ENCODE measurements at regions not wholly inside any gene's neighbourhood (a gene's known extent, or its start where the extent isn't known, plus 50 kb on each side); places are given as distances from the start of the nearest gene placed in this dataset.

DNA sequence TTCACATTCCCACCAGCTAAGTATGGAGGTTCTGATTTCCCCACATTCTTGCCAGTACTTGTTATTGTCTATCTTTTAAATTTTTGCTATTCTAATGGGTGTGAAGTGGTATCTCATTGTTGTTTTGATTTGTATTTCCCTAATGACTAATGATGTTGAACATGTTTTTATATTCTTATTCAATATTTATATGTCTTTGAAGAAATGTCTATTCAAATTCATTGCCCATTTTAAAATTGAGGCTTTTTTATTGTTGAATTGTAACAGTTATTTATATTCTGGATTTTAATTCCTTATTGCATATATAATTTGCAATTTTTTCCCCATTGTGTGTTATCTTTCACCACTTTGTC, 255.3 kb downstream of the EDEM1 start:
- no peaks in the 10 kb centered on the region for H3K9me3 ChIP-seq (ENCODE audit: low read length)
- FAIRE-seq: no peak
- intact Hi-C loops (cut with micrococcal nuclease; ENCODE audit: unreplicated experiment) (no loop called here), in situ Hi-C loops (cut with HindIII; ENCODE audit: extremely low pct_ligation_motif_present, low pct_unique_long_range_greater_than_20kb) (no loop called here)
- ChIA-PET POLR2A (no interaction called here), CTCF (ENCODE audit: low intra/inter-chr PET ratio, low total read pairs) (no interaction called here)
- H3K4me1 ChIP-seq (ENCODE audit: insufficient read depth, low read length): no peaks in the 10 kb centered on the region
- ATAC-seq: no peak
- no peak overlapping the region for H3K4me2 ChIP-seq (ENCODE audit: low read depth, low read length)
- TF ChIP-seq GABPA (IDR thresholded peaks at IDR 0.05; ENCODE audit: low read depth, low read length) (no peak), GABPA (CRISPR knock-in tag; IDR thresholded peaks at IDR 0.05; ENCODE audit: low read depth) (no peak), ELF3 (CRISPR knock-in tag; IDR thresholded peaks at IDR 0.05) (no peak), RBM39 (IDR thresholded peaks at IDR 0.05; ENCODE audit: low read depth, low read length, poor library complexity, severe bottlenecking) (no peak), MTA3 (CRISPR knock-in tag; IDR thresholded peaks at IDR 0.05) (no peak), CCAR2 (optimal IDR thresholded peaks at IDR 0.05; ENCODE audit: low read depth, low read length) (no peak), RNF2 (conservative IDR thresholded peaks at IDR 0.05; ENCODE audit: low read depth) (no peak), DMAP1 (CRISPR knock-in tag; IDR thresholded peaks at IDR 0.05) (no peak), U2AF2 (IDR thresholded peaks at IDR 0.05; ENCODE audit: low read depth, low read length) (no peak), GLI4 (CRISPR knock-in tag; IDR thresholded peaks at IDR 0.05; ENCODE audit: borderline replicate concordance) (no peak), ZNF773 (CRISPR knock-in tag; IDR thresholded peaks at IDR 0.05; ENCODE audit: borderline replicate concordance) (no peak), MZF1 (CRISPR knock-in tag; IDR thresholded peaks at IDR 0.05; ENCODE audit: borderline replicate concordance) (no peak), EED (CRISPR knock-in tag; IDR thresholded peaks at IDR 0.05) (no peak), ZNF672 (CRISPR knock-in tag; IDR thresholded peaks at IDR 0.05) (no peak), MAFK (conservative IDR thresholded peaks at IDR 0.05 in 1 of 2, IDR thresholded peaks at IDR 0.05 in 1 of 2; ENCODE audit: low read length in 2 of 2) (no peak), ZNF724P (CRISPR knock-in tag; IDR thresholded peaks at IDR 0.05; ENCODE audit: borderline replicate concordance) (no peak), RAD21 (CRISPR knock-in tag; IDR thresholded peaks at IDR 0.05) (no peak)
- TF ChIP-seq, protein P1, sequence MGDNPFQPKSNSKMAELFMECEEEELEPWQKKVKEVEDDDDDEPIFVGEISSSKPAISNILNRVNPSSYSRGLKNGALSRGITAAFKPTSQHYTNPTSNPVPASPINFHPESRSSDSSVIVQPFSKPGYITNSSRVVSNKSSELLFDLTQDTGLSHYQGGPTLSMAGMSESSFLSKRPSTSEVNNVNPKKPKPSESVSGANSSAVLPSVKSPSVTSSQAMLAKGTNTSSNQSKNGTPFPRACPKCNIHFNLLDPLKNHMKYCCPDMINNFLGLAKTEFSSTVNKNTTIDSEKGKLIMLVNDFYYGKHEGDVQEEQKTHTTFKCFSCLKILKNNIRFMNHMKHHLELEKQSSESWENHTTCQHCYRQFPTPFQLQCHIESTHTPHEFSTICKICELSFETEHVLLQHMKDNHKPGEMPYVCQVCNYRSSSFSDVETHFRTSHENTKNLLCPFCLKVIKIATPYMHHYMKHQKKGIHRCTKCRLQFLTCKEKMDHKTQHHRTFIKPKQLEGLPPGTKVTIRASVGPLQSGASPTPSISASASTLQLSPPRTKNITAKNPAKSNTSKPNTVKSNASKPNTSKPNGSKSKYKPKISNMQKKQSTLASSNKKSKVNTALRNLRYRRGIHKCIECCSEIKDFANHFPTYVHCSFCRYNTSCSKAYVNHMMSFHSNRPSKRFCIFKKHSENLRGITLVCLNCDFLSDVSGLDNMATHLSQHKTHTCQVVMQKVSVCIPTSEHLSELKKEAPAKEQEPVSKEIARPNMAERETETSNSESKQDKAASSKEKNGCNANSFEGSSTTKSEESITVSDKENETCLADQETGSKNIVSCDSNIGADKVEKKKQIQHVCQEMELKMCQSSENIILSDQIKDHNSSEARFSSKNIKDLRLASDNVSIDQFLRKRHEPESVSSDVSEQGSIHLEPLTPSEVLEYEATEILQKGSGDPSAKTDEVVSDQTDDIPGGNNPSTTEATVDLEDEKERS (CRISPR knock-in tag; IDR thresholded peaks at IDR 0.05): no peak
- TF ChIP-seq, protein P2, sequence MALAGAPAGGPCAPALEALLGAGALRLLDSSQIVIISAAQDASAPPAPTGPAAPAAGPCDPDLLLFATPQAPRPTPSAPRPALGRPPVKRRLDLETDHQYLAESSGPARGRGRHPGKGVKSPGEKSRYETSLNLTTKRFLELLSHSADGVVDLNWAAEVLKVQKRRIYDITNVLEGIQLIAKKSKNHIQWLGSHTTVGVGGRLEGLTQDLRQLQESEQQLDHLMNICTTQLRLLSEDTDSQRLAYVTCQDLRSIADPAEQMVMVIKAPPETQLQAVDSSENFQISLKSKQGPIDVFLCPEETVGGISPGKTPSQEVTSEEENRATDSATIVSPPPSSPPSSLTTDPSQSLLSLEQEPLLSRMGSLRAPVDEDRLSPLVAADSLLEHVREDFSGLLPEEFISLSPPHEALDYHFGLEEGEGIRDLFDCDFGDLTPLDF (CRISPR knock-in tag; IDR thresholded peaks at IDR 0.05): no peak
- TF ChIP-seq, protein P3, sequence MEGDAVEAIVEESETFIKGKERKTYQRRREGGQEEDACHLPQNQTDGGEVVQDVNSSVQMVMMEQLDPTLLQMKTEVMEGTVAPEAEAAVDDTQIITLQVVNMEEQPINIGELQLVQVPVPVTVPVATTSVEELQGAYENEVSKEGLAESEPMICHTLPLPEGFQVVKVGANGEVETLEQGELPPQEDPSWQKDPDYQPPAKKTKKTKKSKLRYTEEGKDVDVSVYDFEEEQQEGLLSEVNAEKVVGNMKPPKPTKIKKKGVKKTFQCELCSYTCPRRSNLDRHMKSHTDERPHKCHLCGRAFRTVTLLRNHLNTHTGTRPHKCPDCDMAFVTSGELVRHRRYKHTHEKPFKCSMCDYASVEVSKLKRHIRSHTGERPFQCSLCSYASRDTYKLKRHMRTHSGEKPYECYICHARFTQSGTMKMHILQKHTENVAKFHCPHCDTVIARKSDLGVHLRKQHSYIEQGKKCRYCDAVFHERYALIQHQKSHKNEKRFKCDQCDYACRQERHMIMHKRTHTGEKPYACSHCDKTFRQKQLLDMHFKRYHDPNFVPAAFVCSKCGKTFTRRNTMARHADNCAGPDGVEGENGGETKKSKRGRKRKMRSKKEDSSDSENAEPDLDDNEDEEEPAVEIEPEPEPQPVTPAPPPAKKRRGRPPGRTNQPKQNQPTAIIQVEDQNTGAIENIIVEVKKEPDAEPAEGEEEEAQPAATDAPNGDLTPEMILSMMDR (CRISPR knock-in tag; IDR thresholded peaks at IDR 0.05): no peak
- TF ChIP-seq, protein P4, sequence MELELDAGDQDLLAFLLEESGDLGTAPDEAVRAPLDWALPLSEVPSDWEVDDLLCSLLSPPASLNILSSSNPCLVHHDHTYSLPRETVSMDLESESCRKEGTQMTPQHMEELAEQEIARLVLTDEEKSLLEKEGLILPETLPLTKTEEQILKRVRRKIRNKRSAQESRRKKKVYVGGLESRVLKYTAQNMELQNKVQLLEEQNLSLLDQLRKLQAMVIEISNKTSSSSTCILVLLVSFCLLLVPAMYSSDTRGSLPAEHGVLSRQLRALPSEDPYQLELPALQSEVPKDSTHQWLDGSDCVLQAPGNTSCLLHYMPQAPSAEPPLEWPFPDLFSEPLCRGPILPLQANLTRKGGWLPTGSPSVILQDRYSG (CRISPR knock-in tag; IDR thresholded peaks at IDR 0.05): no peak
- H3K27ac ChIP-seq (ENCODE audit: extremely low read length, insufficient read depth, low read length): no peak overlapping the region
- H3K27me3 ChIP-seq (ENCODE audit: control insufficient read depth in 1 of 2, insufficient read depth in 2 of 2, low read length in 2 of 2): no peaks in the 10 kb centered on the region
- H3K4me3 ChIP-seq (replicated peaks in 1 of 3; ENCODE audit: insufficient read depth in 1 of 3, low read depth in 2 of 3, low read length in 3 of 3): no peak overlapping the region
- no peaks in the 10 kb centered on the region for H3K36me3 ChIP-seq (replicated peaks in 1 of 2; ENCODE audit: control insufficient read depth in 1 of 2, insufficient read depth in 2 of 2, low read length in 2 of 2)
- no peak for DNase-seq (ENCODE audit: low spot score)
- H3K9ac ChIP-seq (ENCODE audit: insufficient read depth, low read depth, low read length): no peak overlapping the region
- H2AFZ ChIP-seq (ENCODE audit: low read length): no peak overlapping the region
- H3K79me2 ChIP-seq (ENCODE audit: insufficient read depth, low read length): no peaks in the 10 kb centered on the region
- BruUV-seq (replicated peaks): no TSS peak
- H4K20me1 ChIP-seq (ENCODE audit: insufficient read depth, low read length): no peaks in the 10 kb centered on the region
